Stomach (tissue), 4 donors: ENCODE measurements at regions not wholly inside any gene's neighbourhood (a gene's known extent, or its start where the extent isn't known, plus 50 kb on each side); places are given as distances from the start of the nearest gene placed in this dataset.

Experiments used
- CTCF ChIP-seq, 7 experiments: fragments of 450-650 bp in 4 of 7; fragments of 200-600 bp in 3 of 7; sonication (generic) in 3 of 7; IDR thresholded peaks; one replicate each; pipeline ENCODE4 v1.5.1; 2016 to 2019; ENCODE audit warnings: antibody characterized with exemption in 7 of 7, control low read depth in 2 of 7, mild to moderate bottlenecking in 1 of 7
- POLR2A ChIP-seq, 4 donors: fragments of 450-650 bp; IDR thresholded peaks; one replicate each; pipeline ENCODE4 v1.6.1; 2016; ENCODE audit warnings: antibody characterized with exemption in 4 of 4, control low read depth in 2 of 4, mild to moderate bottlenecking in 1 of 4, moderate library complexity in 1 of 4
- POLR2AphosphoS5 ChIP-seq, 3 donors: sonication (generic); formaldehyde crosslinking; IDR thresholded peaks; one replicate each; pipeline ENCODE4 v1.6.1; 2016; ENCODE audit warnings: antibody characterized with exemption in 3 of 3

- TF ChIP-seq CTCF (IDR thresholded peaks at IDR 0.05), result no peak
- no peak for TF ChIP-seq POLR2A (IDR thresholded peaks at IDR 0.05)
- no peak for TF ChIP-seq POLR2AphosphoS5 (IDR thresholded peaks at IDR 0.05)
Measured at GRCh38 chr4:152172146-152172545, 363.7 kb downstream of the FBXW7 start.
